ENCODE measurements at regions not wholly inside any gene's neighbourhood (a gene's known extent, or its start where the extent isn't known, plus 50 kb on each side); places are given as distances from the start of the nearest gene placed in this dataset.
A peak's percentile ranks its signal among the peaks of the same experiment; 100 is the strongest.

- Mint-ChIP-seq H3K4me1 (no peaks in the 10 kb centered on the region), H3K9me3 (peaks cover 4 to 82% (median 58%) of the 10 kb centered on the region in 11 donors), H3K36me3 (peaks cover 0 to 6% (median 2%) of the 10 kb centered on the region in 5 donors), H3K27me3 (no peaks in the 10 kb centered on the region), H3K27ac (no peak overlapping the region), H3K4me3 (no peak overlapping the region)
- Histone ChIP-seq H3K27me3 (ENCODE audit: control insufficient read depth in 2 of 2, insufficient read depth in 2 of 2, low read length in 2 of 2) (no peaks in the 10 kb centered on the region), H3K27ac (ENCODE audit: low read depth, low read length) (no peak overlapping the region), H3K36me3 (ENCODE audit: control insufficient read depth in 2 of 3, insufficient read depth in 3 of 3, low read length in 3 of 3) (no peaks in the 10 kb centered on the region), H3K4me3 (ENCODE audit: low read length) (no peak overlapping the region), H3K4me1 (ENCODE audit: control insufficient read depth in 2 of 2, insufficient read depth in 2 of 2, low read length in 2 of 2) (no peaks in the 10 kb centered on the region), H3K9me3 (ENCODE audit: control insufficient read depth in 2 of 3, low read length in 3 of 3) (peaks cover 0 to 13% (median 4%) of the 10 kb centered on the region in 3 experiments)
- ChIA-PET CTCF (no interaction called here), POLR2A (no interaction called here)
- DNase-seq (no peak), ATAC-seq (peak; percentile 19)
- intact Hi-C loops (cut with micrococcal nuclease), result no loop called here
Measured at GRCh38 chr22:10780281-10780680, 4747.7 kb upstream of the OR11H1 start.

- POLR2A ChIA-PET, result no interaction called here
- intact Hi-C loops (cut with micrococcal nuclease), result no loop called here
- no peaks in the 10 kb centered on the region for H3K27me3 Mint-ChIP-seq
- Histone ChIP-seq H3K9me3 (ENCODE audit: control insufficient read depth in 2 of 3, low read length in 3 of 3) (peaks cover 0 to 13% (median 0%) of the 10 kb centered on the region in 3 experiments), H3K27me3 (ENCODE audit: control insufficient read depth in 2 of 2, insufficient read depth in 2 of 2, low read length in 2 of 2) (no peaks in the 10 kb centered on the region), H3K4me1 (ENCODE audit: control insufficient read depth in 2 of 2, insufficient read depth in 2 of 2, low read length in 2 of 2) (no peaks in the 10 kb centered on the region), H3K4me3 (ENCODE audit: low read length) (no peak overlapping the region), H3K27ac (ENCODE audit: low read depth, low read length) (no peak overlapping the region), H3K36me3 (ENCODE audit: control insufficient read depth in 2 of 3, insufficient read depth in 3 of 3, low read length in 3 of 3) (no peaks in the 10 kb centered on the region)
- DNase-seq, result no peak
- no peak for ATAC-seq
- no peak overlapping the region for H3K4me3 Mint-ChIP-seq
- CTCF ChIA-PET, result no interaction called here
- no peak overlapping the region for H3K27ac Mint-ChIP-seq
- peaks cover 4 to 71% (median 49%) of the 10 kb centered on the region in 11 donors for H3K9me3 Mint-ChIP-seq
- peaks cover 0 to 6% (median 2%) of the 10 kb centered on the region in 5 donors for H3K36me3 Mint-ChIP-seq
- no peaks in the 10 kb centered on the region for H3K4me1 Mint-ChIP-seq
Measured at GRCh38 chr22:10781571-10782403, 4746.2 kb upstream of the OR11H1 start.
